Spleen (tissue), 7 donors: ENCODE measurements at regions not wholly inside any gene's neighbourhood (a gene's known extent, or its start where the extent isn't known, plus 50 kb on each side); places are given as distances from the start of the nearest gene placed in this dataset.
"Not testable (repeated sequence)": the region's sequence is repeated elsewhere in the genome, so short reads cannot be mapped to it uniquely, and the experiment has no call there.

ENCODE experiments used
- POLR2AphosphoS5 ChIP-seq, 3 donors: sonication (generic); formaldehyde crosslinking; IDR thresholded peaks; one replicate each; pipeline ENCODE4 v1.5.1; 2017; ENCODE audit warnings: antibody characterized with exemption in 3 of 3
- TF ChIP-seq, protein P1 (sequence below), 11 experiments: fragments of 200-600 bp in 7 of 11; fragments of 450-650 bp in 4 of 11; sonication (generic) in 4 of 11; IDR thresholded peaks in 8 of 11; conservative IDR thresholded peaks in 3 of 11; 1 replicate in 7 of 11; 2 replicates in 4 of 11; pipeline versions ENCODE4 v1.4.0 to v1.8.0; 2016 to 2021; ENCODE audit warnings: antibody characterized with exemption in 11 of 11, inconsistent platforms in 4 of 11, mild to moderate bottlenecking in 1 of 11
- donor health status: DM: no; HTN: no; CAD: no; lungs with moderate emphysema.
- donor health status: DM: no; HTN: no; CAD: no.
- donor health status: DM: no; HTN: no; CAD: no.

GRCh38 chr12:46617737-46618136 lies 208.1 kb downstream of the SLC38A4 start:
- TF ChIP-seq POLR2AphosphoS5 (IDR thresholded peaks at IDR 0.05): not testable (repeated sequence)
- TF ChIP-seq, protein P1, sequence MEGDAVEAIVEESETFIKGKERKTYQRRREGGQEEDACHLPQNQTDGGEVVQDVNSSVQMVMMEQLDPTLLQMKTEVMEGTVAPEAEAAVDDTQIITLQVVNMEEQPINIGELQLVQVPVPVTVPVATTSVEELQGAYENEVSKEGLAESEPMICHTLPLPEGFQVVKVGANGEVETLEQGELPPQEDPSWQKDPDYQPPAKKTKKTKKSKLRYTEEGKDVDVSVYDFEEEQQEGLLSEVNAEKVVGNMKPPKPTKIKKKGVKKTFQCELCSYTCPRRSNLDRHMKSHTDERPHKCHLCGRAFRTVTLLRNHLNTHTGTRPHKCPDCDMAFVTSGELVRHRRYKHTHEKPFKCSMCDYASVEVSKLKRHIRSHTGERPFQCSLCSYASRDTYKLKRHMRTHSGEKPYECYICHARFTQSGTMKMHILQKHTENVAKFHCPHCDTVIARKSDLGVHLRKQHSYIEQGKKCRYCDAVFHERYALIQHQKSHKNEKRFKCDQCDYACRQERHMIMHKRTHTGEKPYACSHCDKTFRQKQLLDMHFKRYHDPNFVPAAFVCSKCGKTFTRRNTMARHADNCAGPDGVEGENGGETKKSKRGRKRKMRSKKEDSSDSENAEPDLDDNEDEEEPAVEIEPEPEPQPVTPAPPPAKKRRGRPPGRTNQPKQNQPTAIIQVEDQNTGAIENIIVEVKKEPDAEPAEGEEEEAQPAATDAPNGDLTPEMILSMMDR (IDR thresholded peaks at IDR 0.05 in 8 of 11, conservative IDR thresholded peaks at IDR 0.05 in 3 of 11): not testable (repeated sequence)
